ENCODE measurements at regions not wholly inside any gene's neighbourhood (a gene's known extent, or its start where the extent isn't known, plus 50 kb on each side); places are given as distances from the start of the nearest gene placed in this dataset.
"Not testable (repeated sequence)": the region's sequence is repeated elsewhere in the genome, so short reads cannot be mapped to it uniquely, and the experiment has no call there.

DNA sequence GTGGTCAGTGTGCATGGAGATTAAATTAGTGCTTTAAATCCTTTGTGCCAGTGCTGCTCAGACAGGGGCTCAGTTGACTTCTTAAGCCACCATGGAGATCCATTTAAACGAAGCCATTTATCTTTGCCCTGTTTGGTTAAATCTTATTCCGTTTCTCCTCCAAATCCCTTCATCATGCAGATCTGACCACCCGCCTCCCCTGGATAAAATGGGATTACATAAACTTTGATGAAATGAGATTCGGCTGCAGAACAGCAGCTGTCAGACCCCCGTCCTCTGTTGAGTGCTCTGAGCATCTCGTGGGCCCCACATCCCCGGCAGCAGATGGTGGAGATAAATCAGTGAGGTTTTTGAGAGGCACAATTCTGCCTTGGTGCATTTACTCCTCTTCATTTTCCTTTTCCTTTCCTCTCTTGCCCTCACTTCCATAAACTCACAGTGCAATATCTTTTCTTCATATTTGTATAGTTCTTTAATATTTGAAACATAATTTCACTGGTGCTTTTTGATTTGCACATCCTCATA is 84.4 kb upstream of the TWIST2 start:
- no peak for DNase-seq

DNA sequence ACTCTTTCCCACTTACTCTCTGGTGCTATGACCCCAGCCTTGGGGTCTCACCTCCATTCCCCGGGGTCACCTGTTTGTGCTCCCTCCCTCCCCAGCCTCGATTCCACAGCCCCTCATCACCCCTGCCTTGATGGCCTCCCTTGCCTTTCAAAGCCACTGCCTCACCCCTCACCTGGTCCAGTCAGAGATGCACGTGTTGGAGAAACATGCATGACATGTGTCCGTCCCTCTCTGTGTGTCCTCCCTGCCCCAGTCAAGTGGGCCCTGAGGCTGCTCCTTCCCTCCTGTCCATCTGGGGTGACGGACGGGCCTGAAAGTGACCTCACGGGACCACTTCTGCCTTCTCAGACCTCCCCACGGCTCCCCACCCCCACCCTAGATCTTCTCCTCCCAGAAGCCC is 82.3 kb upstream of the TWIST2 start:
- no peak for DNase-seq

DNA sequence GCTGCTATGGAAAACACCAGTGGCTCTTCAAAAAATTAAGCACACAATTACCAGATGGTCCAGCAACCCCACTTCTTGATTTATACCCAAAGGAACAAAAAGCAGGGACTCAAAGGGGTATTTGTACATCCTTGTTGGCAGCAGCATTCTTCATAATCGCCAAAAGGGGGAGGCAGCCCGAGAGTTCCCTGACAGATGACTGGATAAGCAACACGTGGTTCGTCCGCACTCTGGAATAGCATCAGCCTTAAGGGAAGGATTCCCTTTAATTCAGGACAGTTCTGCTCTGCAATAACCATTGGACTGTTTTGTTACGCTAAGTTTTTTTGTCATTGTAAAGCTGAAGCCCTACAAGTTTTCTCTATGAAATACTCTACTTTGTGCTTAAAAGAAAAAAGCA is 76.7 kb upstream of the TWIST2 start:
- peak; percentile 1 for DNase-seq

DNA sequence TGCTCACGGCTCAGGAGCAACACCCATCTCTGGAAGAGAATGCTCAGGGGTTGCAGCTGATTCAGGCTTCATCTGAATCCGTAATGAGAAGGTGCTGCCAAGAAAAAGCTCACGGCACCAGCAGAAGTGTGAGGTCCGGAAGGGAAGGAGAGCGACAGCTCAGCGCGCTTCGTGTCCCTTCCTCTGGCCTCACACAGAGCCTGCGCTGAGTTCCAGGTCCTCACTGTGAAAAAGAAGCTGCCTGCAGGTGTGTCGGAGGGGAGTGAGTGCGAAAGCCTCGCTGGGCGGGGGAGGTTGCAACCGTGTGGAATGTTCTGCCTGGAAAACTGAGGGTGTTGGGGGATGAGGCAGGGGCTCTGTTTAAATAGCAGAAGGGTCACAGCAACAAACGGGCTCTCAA is 76.2 kb upstream of the TWIST2 start:
- no peak for DNase-seq

DNA sequence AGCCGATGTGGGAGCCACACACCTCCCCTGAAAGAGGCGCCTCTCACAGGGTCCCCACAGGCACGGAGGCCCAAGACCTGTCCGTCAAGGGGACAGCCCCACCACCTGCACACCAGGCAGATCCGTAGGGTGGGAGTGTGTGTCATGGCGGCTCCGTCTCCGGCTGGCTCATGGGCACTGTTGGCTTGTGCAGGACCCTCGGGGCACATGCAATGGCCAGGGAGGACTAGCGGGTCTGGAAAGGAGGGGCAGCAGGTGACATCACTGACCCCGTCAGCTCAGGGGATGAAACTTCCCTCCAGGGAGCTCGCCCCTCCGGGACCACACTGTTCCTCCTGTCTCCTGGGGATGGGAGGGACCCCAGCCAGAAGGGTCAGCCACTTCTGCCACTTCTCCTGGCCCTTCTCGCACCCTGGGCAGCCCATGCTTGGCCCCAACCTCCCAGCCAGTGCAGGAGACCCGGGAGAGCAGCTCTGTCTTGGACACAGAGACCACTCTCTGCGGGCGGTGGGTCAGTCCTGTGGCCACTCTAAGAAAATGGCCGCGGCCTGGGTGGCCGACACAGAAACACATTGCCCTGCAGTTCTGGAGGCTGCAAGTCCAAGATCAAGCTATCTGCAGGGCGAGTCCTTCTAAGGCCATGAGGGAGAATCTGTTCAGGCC is 75.1 kb upstream of the TWIST2 start:
- no peak for DNase-seq

DNA sequence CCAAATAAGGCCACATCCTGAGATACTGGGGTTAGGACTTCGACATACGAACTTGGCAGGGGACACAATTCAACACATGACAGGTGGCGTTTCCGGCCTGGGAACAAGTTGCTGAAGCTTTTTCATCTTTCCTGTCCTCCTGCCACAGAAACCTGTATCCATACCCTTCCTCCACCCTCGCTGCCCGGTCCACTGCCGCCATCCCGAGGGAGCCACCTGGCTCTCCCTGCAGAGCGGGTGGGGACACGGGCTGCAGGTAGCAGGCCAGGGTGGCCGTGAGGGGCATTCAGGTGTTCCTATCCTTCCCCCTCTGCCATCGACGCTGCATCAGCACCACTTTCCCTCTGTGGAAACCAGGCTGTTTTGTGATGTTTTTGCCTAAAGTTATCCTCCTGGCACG is 74.4 kb upstream of the TWIST2 start:
- no peak for DNase-seq

DNA sequence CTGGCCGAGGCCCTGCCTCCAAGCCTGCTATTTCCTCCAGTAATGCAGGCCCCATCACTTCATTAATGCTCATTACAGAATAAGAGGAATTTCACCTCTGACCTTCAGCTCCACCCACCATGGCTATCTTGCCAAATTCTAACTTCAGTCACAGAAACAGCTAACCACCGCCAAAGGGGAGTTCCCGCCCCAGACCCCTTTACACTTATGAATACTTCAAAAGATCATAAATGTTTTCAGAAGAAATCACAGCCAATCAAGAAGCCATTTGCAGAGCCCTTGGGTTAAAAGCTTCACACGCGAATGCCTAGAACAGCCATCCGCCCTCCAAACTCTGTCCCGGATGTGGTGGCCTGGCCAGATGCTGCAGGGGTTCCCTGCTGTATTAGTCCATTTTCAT is 73.8 kb upstream of the TWIST2 start:
- no peak for DNase-seq

DNA sequence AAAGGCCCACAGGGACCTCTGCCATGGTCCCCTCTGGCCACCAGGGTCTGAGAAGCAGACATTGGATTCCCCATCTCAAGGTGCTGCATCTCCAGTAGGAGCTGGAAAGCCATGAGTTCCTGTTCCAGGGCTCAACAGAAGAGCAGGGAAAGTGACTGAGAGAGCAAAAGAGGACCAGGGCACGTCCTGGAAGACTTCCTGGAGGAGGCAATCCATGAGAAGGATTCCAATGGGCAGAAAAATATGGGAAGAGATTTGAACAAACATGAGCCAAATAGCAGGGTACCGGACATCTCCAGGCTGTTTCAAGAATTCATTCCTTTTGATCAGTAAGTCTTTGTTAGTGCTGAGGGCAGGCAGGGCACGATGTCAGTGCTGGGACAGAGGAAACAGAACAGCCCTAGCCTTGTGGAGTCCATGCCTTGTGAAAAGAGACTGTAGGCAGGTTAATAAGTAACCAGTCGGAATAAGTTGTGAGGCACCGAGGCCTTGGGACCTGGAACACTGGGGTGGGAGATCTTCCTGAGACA is 72.8 kb upstream of the TWIST2 start:
- DNase-seq, result no peak

DNA sequence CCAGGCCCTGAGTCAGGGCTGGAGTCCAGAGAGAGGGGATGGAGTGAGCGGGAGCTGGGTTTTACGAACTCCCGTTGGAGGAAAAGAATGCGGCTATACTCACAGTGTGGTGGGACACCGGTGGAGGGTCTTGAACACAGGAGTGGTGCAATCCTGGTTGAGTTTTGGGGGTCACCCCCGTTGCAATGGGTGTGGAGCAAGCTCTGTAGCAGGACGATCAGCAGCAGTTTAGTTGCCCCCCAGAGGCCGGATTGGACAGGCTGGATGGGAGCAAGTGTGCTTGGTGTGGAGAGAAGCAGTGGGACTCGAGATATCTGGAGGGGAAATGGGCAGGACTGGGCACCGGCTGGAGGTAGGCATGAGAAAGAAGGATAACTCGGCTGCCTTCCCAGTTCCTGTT is 72.3 kb upstream of the TWIST2 start:
- no peak for DNase-seq

DNA sequence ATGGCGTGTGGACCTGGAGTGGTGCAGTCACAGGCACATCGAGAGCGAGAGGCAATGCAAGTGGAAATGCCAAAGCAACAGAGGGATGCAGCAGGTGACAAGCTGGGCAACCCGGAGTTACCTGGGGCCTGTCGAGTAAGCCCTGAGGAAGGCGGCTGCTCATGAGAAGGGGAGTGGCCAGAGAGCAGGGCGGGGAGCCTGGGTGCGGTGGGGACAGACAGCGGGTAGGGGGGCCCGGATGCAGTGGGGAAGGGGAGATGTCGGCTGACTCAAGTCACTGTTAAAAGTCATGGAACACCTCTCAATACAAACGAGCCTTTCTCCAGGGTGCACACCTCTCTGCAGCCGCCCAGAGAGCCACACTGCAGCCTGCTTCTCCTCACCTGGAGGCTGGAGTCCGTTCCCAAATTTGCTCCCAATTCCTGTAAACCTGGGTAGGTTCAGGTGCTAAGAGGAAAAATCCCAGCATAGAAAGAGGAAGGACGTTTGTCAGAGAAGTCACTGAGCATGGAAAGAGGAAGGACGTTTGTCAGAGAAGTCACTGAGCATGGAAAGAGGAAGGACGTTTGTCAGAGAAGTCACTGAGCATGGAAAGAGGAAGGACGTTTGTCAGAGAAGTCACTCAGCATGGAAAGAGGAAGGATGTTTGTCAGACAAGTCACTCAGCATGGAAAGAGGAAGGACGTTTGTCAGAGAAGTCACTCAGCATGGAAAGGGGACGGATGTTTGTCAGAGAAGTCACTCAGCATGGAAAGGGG is 71.7 kb upstream of the TWIST2 start:
- DNase-seq, result no peak

DNA sequence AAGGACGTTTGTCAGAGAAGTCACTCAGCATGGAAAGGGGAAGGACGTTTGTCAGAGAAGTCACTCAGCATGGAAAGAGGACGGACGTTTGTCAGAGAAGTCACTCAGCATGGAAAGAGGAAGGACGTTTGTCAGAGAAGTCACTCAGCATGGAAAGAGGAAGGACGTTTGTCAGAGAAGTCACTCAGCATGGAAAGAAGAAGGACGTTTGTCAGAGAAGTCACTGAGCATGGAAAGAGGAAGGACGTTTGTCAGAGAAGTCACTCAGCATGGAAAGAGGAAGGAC is 71.2 kb upstream of the TWIST2 start:
- not testable (repeated sequence) for DNase-seq

DNA sequence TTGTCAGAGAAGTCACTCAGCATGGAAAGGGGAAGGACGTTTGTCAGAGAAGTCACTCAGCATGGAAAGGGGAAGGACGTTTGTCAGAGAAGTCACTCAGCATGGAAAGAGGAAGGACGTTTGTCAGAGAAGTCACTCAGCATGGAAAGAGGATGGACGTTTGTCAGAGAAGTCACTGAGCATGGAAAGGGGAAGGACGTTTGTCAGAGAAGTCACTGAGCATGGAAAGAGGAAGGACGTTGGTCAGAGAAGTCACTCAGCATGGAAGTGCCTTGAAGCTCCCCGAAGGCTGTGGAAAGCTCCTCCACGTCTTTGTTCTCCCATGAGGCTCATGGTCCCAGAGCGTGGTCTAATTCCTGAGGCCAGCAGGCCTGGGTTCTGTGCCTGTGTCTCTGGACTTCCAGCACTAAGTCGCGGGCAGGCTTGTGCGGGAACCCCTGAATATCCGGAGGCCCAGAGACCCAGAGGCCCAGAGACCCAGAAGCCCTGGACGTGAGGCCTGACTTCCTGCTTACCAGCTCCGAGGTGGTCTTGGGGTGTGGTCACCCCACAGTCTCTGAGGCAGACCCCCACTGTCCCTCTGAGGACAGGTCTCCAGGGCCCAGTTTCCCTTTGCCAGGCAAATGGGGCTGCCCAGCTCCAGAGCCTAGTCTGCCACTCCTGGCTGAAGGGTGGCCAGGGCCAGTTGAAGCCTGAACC is 70.4 kb upstream of the TWIST2 start:
- no peak for DNase-seq

DNA sequence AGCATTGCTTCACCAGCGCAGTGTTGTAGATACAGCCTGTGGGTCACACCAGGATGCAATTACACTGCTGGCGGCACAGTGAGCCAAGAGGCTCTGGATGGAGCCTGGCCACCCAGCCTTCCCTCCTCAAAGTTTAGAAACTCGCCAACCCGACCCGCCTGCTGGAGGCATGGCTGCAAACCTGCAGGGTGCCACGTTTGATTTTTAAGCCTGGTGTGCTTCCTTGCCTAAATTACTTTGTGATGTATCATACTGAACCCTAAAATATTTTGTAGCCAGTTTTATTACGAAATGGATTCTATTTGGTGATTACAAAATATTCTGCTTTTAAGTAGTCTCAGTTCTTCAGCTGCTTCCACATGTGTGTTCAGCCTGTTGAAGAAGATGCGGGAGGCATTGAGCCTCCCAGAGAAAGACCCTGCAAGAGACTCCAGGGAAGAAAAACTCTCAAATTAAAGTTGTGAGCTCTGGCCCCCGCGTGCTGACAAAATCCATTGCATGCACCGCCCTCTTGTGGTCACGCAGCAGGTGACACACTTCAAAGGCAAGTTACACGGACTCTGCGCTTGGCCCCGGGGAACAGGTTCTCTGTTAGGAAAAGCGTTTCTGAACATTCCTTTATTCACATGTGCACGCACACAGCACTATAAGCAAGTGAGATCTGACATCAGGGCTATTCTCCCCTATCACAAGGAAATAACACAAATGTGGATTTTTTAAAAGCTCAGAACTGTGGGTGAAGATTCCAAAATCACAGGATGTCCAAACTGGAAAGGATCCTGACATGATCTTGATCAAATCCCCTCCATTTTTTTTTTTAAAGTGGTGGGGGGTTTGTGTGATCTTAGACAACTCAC is 63.0 kb upstream of the TWIST2 start:
- DNase-seq, result peak; percentile 37

DNA sequence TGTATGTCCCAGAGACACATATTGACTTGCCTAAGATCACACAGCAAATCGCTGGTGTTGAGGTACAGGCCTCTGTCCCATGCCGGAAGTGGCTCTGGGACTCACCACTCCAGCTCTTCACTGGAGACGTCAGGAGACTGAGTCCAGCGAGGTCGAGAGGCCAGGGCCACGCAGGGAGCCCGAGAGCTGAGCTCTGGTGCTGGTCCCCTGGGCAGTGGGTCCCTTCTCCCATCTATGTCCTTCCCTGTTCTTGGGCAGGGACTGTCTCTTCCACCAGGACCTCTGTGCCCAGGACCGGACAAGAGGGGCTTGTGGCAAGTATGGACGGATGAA is 62.4 kb upstream of the TWIST2 start:
- DNase-seq, result no peak

DNA sequence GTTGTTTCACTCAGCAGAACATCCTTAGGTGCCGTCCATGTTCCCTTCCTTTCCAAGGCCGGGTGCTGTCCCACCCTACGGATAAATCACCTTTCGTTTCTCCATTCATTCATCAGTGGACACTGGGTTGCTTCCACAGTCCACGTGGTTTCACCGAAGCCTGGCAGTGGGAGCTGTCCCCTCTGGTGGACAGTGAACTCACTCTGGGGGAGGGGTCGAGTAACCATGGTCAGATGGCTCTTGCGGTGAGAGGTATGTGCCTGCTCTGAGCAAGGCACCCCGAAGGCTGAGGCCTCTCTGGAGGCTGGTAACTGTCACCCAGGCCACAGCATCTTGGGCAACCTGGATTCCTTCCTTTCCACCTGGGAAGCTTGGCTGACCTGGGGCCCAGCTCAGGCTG is 61.5 kb upstream of the TWIST2 start:
- no peak for DNase-seq

DNA sequence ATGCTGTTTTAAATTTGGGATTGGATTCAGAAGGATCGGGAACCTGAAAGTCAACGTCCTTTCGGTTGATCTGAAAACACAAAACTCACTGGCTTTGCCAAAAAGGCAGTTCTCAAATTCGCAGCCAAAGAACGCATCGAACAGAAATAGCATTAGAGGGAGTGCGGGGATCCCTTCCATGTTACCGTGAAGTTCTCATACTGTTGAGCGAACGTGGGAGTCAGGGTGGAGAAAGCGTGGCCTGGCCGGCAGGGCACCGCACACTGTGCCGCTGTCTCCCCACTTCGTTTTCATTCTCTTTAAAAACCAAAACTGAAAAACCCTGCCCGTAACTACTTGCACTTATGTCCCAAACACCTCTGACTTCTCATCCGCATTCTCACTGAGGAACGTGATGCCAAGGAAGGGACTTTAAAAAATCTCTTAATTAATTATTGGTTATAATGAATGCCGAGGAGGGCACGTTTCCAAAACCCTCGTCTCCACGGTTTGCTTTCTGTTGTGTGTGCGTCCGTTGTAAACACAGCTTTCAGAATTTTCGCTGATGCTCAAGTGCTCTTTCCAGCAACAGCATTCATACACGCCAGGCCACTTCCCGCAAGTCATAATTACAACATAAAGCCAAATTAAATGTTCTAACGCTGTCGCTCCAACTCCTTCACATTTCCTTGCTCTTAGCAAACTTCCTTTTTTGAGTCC is 60.9 kb upstream of the TWIST2 start:
- DNase-seq, result peak; percentile 13

DNA sequence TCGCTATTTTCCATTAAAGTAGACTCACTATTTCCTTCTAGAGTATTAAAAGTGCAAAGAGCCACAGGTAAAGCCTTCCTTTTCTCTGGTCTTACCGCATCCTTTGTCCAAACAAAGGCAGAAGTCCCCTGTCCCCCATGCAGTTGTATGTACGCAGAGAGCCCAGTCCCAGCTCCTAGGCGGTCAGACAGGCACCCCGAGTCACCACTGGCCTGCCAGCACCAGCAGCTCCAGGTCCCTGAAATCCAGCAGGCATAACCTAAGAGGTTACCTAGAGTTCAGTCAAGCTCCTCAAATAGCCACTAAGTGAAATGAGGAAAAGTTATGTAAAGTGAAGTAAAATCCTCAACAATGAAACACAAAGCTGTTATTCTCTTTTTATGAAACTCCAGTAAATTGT is 60.4 kb upstream of the TWIST2 start:
- no peak for DNase-seq

DNA sequence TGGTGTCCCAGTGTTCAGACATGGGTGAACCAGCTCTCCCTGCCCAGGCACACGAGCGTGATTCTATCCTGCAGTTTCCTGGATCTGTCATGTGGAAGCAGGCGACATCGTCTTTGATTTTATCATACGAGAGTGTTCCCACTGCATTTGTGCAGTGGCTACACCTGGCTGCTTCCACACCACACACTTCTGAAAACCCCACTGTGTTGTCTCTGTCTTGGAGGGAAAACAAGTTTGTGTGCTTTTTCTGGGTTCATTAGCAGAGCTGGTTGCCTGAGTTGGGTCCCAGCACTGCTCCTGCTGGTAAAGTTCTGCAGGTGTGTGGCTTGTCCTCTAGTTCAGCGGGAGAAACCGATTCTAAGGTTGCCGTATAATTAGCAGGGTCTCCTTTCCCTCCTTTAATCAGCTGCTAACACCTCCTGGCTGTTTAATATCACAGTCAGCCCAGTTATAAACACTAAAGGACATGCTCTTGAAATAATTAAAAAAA is 58.5 kb upstream of the TWIST2 start:
- DNase-seq, result no peak

DNA sequence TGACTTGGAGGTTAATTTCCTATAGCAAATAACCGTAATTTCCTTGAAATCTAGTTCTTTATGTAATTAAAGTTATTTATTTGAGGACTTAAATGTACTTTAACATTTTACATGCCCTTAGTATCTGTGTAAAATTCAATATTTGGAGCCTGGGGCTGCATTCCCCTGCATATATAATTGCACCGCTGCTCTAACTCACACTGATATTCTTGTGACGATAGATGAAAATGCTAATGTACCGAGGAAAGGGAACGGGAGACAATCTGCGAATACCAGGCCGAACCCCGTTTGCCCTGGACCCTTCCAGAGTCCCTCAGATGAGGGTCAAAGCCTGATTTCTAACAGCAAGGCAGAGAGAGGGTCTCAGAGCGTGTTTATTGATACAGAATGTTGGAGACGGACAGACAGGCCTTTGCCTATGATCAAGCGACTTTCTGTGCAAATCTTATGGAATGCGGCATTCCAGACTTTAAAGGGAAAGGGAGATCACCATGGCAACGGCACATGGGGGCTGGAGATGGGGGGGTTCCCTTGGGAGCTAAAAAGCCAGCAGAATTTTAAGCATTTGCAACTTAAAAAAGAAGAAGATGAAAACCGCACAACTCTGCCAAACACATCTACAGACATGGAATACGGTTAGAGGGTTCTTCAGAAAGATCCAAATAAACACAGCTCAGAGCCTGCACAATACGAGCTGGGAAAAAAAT is 57.6 kb upstream of the TWIST2 start:
- no peak for DNase-seq

DNA sequence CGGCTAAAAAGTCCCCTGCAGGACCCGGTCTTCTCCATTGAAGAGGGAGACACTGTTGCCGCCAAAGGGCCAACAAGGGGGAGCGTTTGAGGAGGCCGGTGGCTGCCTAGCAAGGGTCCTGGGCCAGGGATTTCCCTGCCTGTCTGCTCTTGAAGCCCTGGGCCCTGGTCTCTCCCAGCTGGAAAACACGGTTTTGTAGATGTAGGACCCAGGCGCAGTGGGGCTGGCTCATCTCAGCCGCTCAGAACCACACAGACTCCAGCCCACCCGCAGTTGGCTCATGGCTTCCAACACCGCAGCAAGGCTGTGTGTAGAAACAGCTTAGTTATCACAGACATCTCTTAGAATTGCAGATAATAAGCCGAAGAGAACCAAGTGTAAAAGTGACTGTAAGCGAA is 57.1 kb upstream of the TWIST2 start:
- no peak for DNase-seq

DNA sequence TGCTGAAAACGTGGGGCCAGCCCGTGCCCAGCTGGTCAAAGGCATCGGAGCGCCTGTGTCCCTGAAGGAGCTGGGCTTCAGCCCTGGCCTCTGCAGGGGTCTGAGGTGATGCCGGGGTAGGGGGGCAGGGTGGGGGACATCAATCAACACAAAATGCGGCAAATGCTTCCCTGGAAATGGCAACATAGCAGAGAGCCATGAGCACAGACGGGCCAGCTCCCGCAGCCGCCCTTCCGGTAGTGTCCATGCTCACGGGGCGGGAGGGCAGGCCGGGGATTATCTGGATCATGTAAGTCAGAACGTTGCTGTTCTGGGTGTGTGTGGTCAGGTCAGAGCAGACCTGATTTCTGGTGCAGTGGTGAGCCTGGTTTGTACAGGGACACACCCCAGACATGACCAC is 56.5 kb upstream of the TWIST2 start:
- DNase-seq, result no peak

DNA sequence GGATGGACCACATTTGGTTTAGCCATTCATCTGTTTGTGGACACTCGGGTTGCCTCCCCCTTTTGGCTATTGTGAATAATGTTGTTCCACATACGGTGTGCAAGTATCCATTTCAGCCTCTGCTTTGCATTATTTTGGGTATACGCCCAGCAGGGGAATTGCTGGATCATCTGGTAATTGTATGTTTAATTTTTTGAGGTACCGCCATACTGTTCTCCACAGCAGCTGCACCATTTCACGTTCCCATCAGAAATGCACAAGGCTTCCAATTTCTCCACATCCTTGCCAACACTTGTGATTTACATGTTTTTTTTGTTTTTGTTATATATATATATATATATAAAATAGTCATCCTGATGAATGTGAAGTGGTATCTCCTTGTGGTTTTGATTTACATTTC is 54.6 kb upstream of the TWIST2 start:
- no peak for DNase-seq

Measured in NCI-H1092 treated with DMSO at 0.1 percent for 48 hours (cell line).